Left ventricle myocardium inferior (tissue), 1 donor: ENCODE measurements at regions not wholly inside any gene's neighbourhood (a gene's known extent, or its start where the extent isn't known, plus 50 kb on each side); places are given as distances from the start of the nearest gene placed in this dataset.
"Not testable (repeated sequence)": the region's sequence is repeated elsewhere in the genome, so short reads cannot be mapped to it uniquely, and the experiment has no call there.

Experiments used
- DNase-seq: peaks from one replicate; pipeline ENCODE4 v3.0.0-alpha.2; 2020
- H3K27ac ChIP-seq: fragments of 200-600 bp; replicated peaks from 2 replicates; pipeline ENCODE4 v1.8.0; 2021
- H3K27me3 ChIP-seq: fragments of 200-600 bp; 2 replicates; pipeline ENCODE4 v1.8.0; 2021; ENCODE audit warnings: low read depth
- H3K36me3 ChIP-seq: fragments of 200-600 bp; 2 replicates; pipeline ENCODE4 v1.8.0; 2021
- H3K4me1 ChIP-seq: fragments of 200-600 bp; 2 replicates; pipeline ENCODE4 v1.8.0; 2021
- H3K4me3 ChIP-seq: fragments of 200-600 bp; 2 replicates; pipeline ENCODE4 v1.8.0; 2021; ENCODE audit warnings: mild to moderate bottlenecking, moderate library complexity
- H3K9me3 ChIP-seq: fragments of 200-600 bp; replicated peaks from 2 replicates; pipeline ENCODE4 v1.8.0; 2021
- intact Hi-C: fragments of 100-400 bp; cut with micrococcal nuclease; formaldehyde crosslinking; loops from one replicate; pipeline ENCODE4 v1.11.0; 2022
- TF ChIP-seq, protein P1 (sequence below): fragments of 200-600 bp; IDR thresholded peaks from 2 replicates; pipeline ENCODE4 v1.8.0; 2021; ENCODE audit warnings: antibody characterized with exemption, mild to moderate bottlenecking, borderline replicate concordance
- donor health status: DM: no; HTN: yes; CAD: no; lungs with severe emphysema.

DNA sequence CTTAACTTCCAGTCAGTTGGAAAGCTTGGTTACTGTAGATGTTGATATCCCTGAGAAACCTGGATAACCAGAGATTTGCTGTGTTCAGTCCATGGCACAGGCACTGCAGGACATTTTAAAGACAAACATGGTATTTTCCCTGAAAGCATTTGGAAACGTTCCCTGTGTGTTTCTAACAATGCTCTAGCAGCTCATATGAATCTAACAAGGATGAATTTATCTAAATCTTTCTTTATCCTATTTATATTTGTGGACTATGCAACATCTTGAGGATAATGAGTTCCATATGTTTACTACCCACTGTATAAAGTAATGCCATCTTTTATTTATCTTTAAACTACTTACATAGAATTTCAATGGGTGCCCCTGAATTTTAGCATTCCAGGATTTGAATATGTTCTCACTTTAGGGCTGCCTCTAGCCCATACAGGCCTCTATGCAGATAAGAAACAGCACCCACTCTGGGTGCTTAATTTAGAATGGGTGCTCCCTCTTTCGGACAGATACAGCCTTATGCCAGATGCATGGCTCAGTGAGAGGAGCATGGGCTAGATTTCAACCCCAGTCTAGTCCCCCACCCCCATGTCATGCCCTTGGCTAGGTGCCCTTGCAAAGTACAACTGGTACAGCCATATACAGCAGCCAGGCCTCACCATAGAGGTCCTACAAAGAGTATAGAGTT lies 50.6 kb upstream of the NEMP2 start:
- Histone ChIP-seq H3K27ac (peak overlapping the region; percentile 73), H3K27me3 (no peaks in the 10 kb centered on the region), H3K9me3 (no peaks in the 10 kb centered on the region), H3K36me3 (no peaks in the 10 kb centered on the region), H3K4me3 (no peak overlapping the region), H3K4me1 (peaks cover 41% of the 10 kb centered on the region)
- DNase-seq = no peak
- TF ChIP-seq, protein P1, sequence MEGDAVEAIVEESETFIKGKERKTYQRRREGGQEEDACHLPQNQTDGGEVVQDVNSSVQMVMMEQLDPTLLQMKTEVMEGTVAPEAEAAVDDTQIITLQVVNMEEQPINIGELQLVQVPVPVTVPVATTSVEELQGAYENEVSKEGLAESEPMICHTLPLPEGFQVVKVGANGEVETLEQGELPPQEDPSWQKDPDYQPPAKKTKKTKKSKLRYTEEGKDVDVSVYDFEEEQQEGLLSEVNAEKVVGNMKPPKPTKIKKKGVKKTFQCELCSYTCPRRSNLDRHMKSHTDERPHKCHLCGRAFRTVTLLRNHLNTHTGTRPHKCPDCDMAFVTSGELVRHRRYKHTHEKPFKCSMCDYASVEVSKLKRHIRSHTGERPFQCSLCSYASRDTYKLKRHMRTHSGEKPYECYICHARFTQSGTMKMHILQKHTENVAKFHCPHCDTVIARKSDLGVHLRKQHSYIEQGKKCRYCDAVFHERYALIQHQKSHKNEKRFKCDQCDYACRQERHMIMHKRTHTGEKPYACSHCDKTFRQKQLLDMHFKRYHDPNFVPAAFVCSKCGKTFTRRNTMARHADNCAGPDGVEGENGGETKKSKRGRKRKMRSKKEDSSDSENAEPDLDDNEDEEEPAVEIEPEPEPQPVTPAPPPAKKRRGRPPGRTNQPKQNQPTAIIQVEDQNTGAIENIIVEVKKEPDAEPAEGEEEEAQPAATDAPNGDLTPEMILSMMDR = peak; percentile 18
- intact Hi-C loops = loop anchor here (10.0 kb wide), 1 partner anchor 60 kb away; the partner anchor contains the start of gene NAB1

- Histone ChIP-seq H3K4me3 (no peak overlapping the region), H3K36me3 (no peaks in the 10 kb centered on the region), H3K4me1 (peaks cover 36% of the 10 kb centered on the region), H3K27me3 (no peaks in the 10 kb centered on the region), H3K27ac (no peak overlapping the region), H3K9me3 (no peaks in the 10 kb centered on the region)
- no peak for DNase-seq
- TF ChIP-seq, protein P1 = no peak
- intact Hi-C loops = loop anchor here (10.0 kb wide), 1 partner anchor 58 kb away; the partner anchor contains the start of gene NAB1
These were observed 52.6 kb upstream of the NEMP2 start for GRCh38 chr2:190587106-190587505.

DNA sequence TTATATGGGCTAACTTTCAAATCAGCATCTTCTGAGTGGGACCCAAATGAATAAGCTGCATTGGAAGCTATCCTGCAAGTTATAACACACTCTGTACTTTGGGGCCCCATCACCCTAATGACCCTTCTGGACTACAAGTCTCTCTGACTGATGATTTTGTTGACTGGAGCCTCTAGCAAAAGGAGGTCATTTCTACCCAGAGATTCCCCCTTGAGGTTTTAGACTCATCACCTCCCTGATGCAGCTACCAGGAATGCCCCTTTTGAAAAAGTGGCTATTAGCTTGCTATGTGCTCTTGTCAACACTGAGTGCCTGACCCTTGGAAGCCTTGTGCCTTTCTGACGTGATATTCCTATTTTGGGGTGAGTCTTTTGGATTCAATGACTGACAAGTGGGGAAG lies 54.5 kb upstream of the NEMP2 start:
- H3K36me3 ChIP-seq = no peaks in the 10 kb centered on the region
- intact Hi-C loops = loop anchor here (10.0 kb wide), 1 partner anchor 56 kb away; the partner anchor contains the start of gene NAB1

DNA sequence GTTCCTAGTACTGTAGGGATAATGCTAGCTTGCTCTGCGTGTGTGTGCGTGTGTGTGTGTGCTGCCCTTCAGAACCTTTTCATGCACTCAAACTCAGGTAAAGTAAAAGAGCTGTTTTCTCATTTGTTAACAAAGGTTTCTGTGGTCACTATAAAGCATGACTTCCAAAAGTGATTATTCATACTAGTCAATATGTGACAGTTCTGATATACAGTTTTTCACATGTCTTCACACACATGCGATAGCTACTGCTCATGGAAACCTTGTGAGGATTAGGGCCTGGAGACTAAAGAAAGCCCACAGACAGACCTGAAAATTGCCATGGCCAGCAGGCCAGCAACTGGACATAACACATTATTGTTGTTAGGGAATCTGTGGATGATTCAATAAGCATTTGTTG lies 56.9 kb upstream of the NEMP2 start:
- Histone ChIP-seq H3K4me1 (peaks cover 3% of the 10 kb centered on the region), H3K4me3 (no peak overlapping the region), H3K27ac (no peak overlapping the region), H3K27me3 (no peaks in the 10 kb centered on the region), H3K9me3 (no peaks in the 10 kb centered on the region), H3K36me3 (no peaks in the 10 kb centered on the region)
- TF ChIP-seq, protein P1 = no peak
- no peak for DNase-seq
- intact Hi-C loops = no loop called here

More for the DNA sequence above, 54.5 kb upstream of the NEMP2 start:
- H3K27ac ChIP-seq = no peak overlapping the region
- H3K27me3 ChIP-seq = no peaks in the 10 kb centered on the region
- H3K9me3 ChIP-seq = no peaks in the 10 kb centered on the region
- peaks cover 20% of the 10 kb centered on the region for H3K4me1 ChIP-seq
- TF ChIP-seq, protein P1 = no peak
- no peak for DNase-seq
- no peak overlapping the region for H3K4me3 ChIP-seq

DNA sequence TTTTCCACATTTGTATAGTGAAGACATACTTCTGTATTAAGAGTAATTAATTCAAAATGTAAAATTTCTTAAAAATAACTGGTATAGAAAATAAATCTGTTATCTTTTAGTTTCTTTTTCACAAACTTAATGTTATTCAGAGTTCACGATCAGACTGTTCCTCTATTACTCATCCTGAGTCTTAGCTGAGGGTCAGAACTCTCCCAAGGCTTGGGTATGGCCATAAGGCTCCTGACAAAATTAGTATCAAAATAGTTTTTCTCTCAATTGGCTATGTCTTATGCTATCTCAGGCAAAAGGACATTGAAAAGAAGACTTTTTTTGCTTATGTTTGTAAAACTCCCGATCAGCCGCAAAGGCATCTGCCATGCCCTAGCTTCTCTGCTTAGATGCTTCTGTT lies 56.1 kb upstream of the NAB1 start:
- H3K27me3 ChIP-seq = no peaks in the 10 kb centered on the region

DNA sequence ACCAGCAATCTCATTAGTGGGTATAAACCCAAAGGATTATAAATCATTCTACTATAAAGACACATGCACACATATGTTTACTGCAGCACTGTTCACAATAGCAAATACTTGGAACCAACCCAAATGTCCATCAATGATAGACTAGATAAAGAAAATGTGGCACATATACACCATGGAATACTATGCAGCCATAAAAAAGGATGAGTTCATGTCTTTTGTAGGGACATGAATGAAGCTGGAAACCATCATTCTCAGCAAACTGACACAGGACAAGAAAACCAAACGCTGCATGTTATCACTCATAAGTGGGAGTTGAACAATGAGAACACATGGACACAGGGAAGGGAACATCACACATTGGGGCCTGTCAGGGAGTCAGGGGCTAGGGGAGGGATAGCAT lies 53.0 kb upstream of the NAB1 start:
- H3K9me3 ChIP-seq, DNase-seq, H3K4me1 ChIP-seq, intact Hi-C loops, H3K36me3 ChIP-seq, H3K4me3 ChIP-seq, H3K27ac ChIP-seq, H3K27me3 ChIP-seq: not testable (repeated sequence)

More for the DNA sequence above, 56.1 kb upstream of the NAB1 start:
- intact Hi-C loops = no loop called here
- Histone ChIP-seq H3K4me3 (no peak overlapping the region), H3K4me1 (peaks cover 10% of the 10 kb centered on the region), H3K36me3 (no peaks in the 10 kb centered on the region), H3K9me3 (no peaks in the 10 kb centered on the region), H3K27ac (peak overlapping the region; percentile 30)
- TF ChIP-seq, protein P1 = no peak
- DNase-seq = no peak
